IMR-90 (cell line): ENCODE measurements at regions not wholly inside any gene's neighbourhood (a gene's known extent, or its start where the extent isn't known, plus 50 kb on each side); places are given as distances from the start of the nearest gene placed in this dataset.

ENCODE experiments used
- ATAC-seq: fragments of 200-7000 bp; cut with Tn5 transposase; 2 replicates; pipeline ENCODE4 v1.9.1; 2020; ENCODE audit warnings: low read depth, mild to moderate bottlenecking, moderate library complexity
- BruUV-seq: library from RNA; stranded (reverse); fragments of 400-500 nt; replicated peaks from 2 replicates; lab custom pipeline; 2021; lab: Mats Ljungman, UMichigan
- CTCF ChIA-PET: fragments of 300-600 bp; formaldehyde crosslinking; extraction: SDS; loops from one replicate; lab custom pipeline; 2021; ENCODE audit warnings: antibody characterized with exemption; lab: Yijun Ruan, JAX
- POLR2A ChIA-PET: fragments of 300-600 bp; sonication (Branson Sonifier 250); formaldehyde crosslinking; loops from one replicate; lab custom pipeline; 2022; ENCODE audit warnings: antibody characterized with exemption; ENCODE audit not compliant: unreplicated experiment; lab: Charles Lee
- DNase-seq: peaks from one replicate; pipeline ENCODE4 v3.0.0; 2013
- H2AFZ ChIP-seq: replicated peaks from 2 replicates; pipeline ENCODE3; 2013; ENCODE audit warnings: low read length, mild to moderate bottlenecking; ENCODE audit not compliant: poor library complexity
- H2AK5ac ChIP-seq: 2 replicates; pipeline ENCODE4 v1.6.1; 2013; ENCODE audit warnings: low read depth, low read length, inconsistent platforms
- H2AK9ac ChIP-seq: replicated peaks from 2 replicates; pipeline ENCODE3; 2013; ENCODE audit warnings: mild to moderate bottlenecking, low read depth, low read length, moderate library complexity; ENCODE audit not compliant: poor library complexity
- H2BK120ac ChIP-seq: 2 replicates; pipeline ENCODE4 v1.6.1; 2013; ENCODE audit warnings: low read depth, low read length, inconsistent platforms
- H2BK15ac ChIP-seq: 3 replicates; pipeline ENCODE4 v1.6.1; 2013; ENCODE audit warnings: low read depth, low read length, inconsistent platforms
- H2BK20ac ChIP-seq: 2 replicates; pipeline ENCODE4 v1.6.1; 2013; ENCODE audit warnings: low read depth, mild to moderate bottlenecking, inconsistent platforms, low read length, moderate library complexity
- H2BK5ac ChIP-seq: 2 replicates; pipeline ENCODE4 v1.6.1; 2013; ENCODE audit warnings: mild to moderate bottlenecking, low read depth, low read length, inconsistent platforms; ENCODE audit not compliant: poor library complexity, severe bottlenecking
- H3K14ac ChIP-seq: replicated peaks from 2 replicates; pipeline ENCODE4 v1.6.1; 2013; ENCODE audit warnings: low read depth, low read length, inconsistent platforms
- H3K18ac ChIP-seq: 2 replicates; pipeline ENCODE4 v1.6.1; 2013; ENCODE audit warnings: low read depth, low read length, control low read depth
- H3K23ac ChIP-seq: 2 replicates; pipeline ENCODE4 v1.6.1; 2013; ENCODE audit warnings: low read depth, low read length, inconsistent platforms
- H3K27ac ChIP-seq: 2 replicates; pipeline ENCODE4 v1.5.1; 2013; ENCODE audit warnings: mild to moderate bottlenecking, control low read depth, low read length; ENCODE audit not compliant: insufficient read depth
- H3K27me3 ChIP-seq: 2 replicates; pipeline ENCODE4 v1.6.1; 2013; ENCODE audit warnings: low read length; ENCODE audit not compliant: control insufficient read depth, insufficient read depth
- H3K36me3 ChIP-seq: 2 replicates; pipeline ENCODE4 v1.6.1; 2013; ENCODE audit warnings: low read length, mixed read lengths; ENCODE audit not compliant: control insufficient read depth, insufficient read depth
- H3K4ac ChIP-seq: 2 replicates; pipeline ENCODE4 v1.6.1; 2013; ENCODE audit warnings: low read depth, low read length, inconsistent platforms
- H3K4me1 ChIP-seq: 2 replicates; pipeline ENCODE4 v1.6.1; 2013; ENCODE audit warnings: low read length, mixed read lengths; ENCODE audit not compliant: control insufficient read depth, insufficient read depth
- H3K4me2 ChIP-seq: 2 replicates; pipeline ENCODE4 v1.6.1; 2013; ENCODE audit warnings: low read depth, mild to moderate bottlenecking, control low read depth, low read length, moderate library complexity
- H3K4me3 ChIP-seq: 2 replicates; pipeline ENCODE4 v1.5.1; 2013; ENCODE audit warnings: low read depth, mild to moderate bottlenecking, control low read depth, low read length, moderate library complexity; ENCODE audit not compliant: insufficient read depth
- H3K56ac ChIP-seq: 2 replicates; pipeline ENCODE4 v1.6.1; 2013; ENCODE audit warnings: low read length, inconsistent platforms; ENCODE audit not compliant: insufficient read depth; ENCODE audit errors: extremely low read depth
- H3K79me1 ChIP-seq, 2 experiments: 2 replicates each; pipeline ENCODE4 v1.6.1; 2013; ENCODE audit warnings: low read length in 2 of 2, inconsistent platforms in 1 of 2, low read depth in 1 of 2
- H3K9ac ChIP-seq: 2 replicates; pipeline ENCODE4 v1.6.1; 2013; ENCODE audit warnings: low read depth, low read length, control low read depth
- H3K9me1 ChIP-seq: 2 replicates; pipeline ENCODE4 v1.6.1; 2013; ENCODE audit warnings: low read length, inconsistent platforms; ENCODE audit not compliant: insufficient read depth
- H3K9me3 ChIP-seq: 2 replicates; pipeline ENCODE4 v1.6.1; 2013; ENCODE audit warnings: low read length; ENCODE audit not compliant: control insufficient read depth, insufficient read depth
- H4K20me1 ChIP-seq: 2 replicates; pipeline ENCODE4 v1.6.1; 2013; ENCODE audit warnings: low read length, inconsistent platforms; ENCODE audit not compliant: insufficient read depth
- H4K5ac ChIP-seq: 2 replicates; pipeline ENCODE4 v1.6.1; 2013; ENCODE audit warnings: mild to moderate bottlenecking, low read depth, low read length, control low read depth
- H4K8ac ChIP-seq, 2 experiments: 2 replicates each; pipeline ENCODE4 v1.6.1; 2013; ENCODE audit warnings: low read depth in 2 of 2, low read length in 2 of 2, control low read depth in 1 of 2, inconsistent platforms in 1 of 2
- H4K91ac ChIP-seq: 2 replicates; pipeline ENCODE4 v1.6.1; 2013; ENCODE audit warnings: low read depth, low read length, inconsistent platforms; ENCODE audit not compliant: insufficient read depth
- BHLHE40 ChIP-seq: fragments of 150-350 bp; IDR thresholded peaks from 2 replicates; pipeline ENCODE4 v1.6.1; 2016; ENCODE audit warnings: mild to moderate bottlenecking, low read depth, low read length
- CEBPB ChIP-seq: IDR thresholded peaks from 2 replicates; pipeline ENCODE4 v1.6.1; 2012; ENCODE audit warnings: low read depth, low read length, improper control_type of control experiment
- CHD1 ChIP-seq: IDR thresholded peaks from 2 replicates; pipeline ENCODE4 v1.6.1; 2012; ENCODE audit warnings: low read depth, low read length, improper control_type of control experiment
- FOS ChIP-seq: fragments of 150-350 bp; IDR thresholded peaks from 2 replicates; pipeline ENCODE4 v1.6.1; 2016; ENCODE audit warnings: low read depth, low read length
- MAFK ChIP-seq: IDR thresholded peaks from 2 replicates; pipeline ENCODE4 v1.6.1; 2012; ENCODE audit warnings: low read depth, low read length, improper control_type of control experiment
- MAZ ChIP-seq: IDR thresholded peaks from 2 replicates; pipeline ENCODE4 v1.6.1; 2012; ENCODE audit warnings: low read depth, mild to moderate bottlenecking, low read length, improper control_type of control experiment, moderate library complexity, borderline replicate concordance
- MXI1 ChIP-seq: IDR thresholded peaks from 2 replicates; pipeline ENCODE4 v1.6.1; 2012; ENCODE audit warnings: low read depth, mild to moderate bottlenecking, low read length, moderate library complexity, borderline replicate concordance
- NFE2L2 ChIP-seq: fragments of 150-350 bp; IDR thresholded peaks from 2 replicates; pipeline ENCODE4 v1.6.1; 2016; ENCODE audit warnings: low read depth, mild to moderate bottlenecking, low read length
- POLR2A ChIP-seq: IDR thresholded peaks from 2 replicates; pipeline ENCODE4 v1.6.1; 2012; ENCODE audit warnings: mild to moderate bottlenecking, low read depth, low read length
- RAD21 ChIP-seq: IDR thresholded peaks from 2 replicates; pipeline ENCODE4 v1.6.1; 2012; ENCODE audit warnings: low read length, improper control_type of control experiment
- RCOR1 ChIP-seq: IDR thresholded peaks from 2 replicates; pipeline ENCODE4 v1.6.1; 2012; ENCODE audit warnings: mild to moderate bottlenecking, low read length, improper control_type of control experiment; ENCODE audit not compliant: insufficient replicate concordance
- RFX5 ChIP-seq: IDR thresholded peaks from 2 replicates; pipeline ENCODE4 v1.8.0; 2012; ENCODE audit warnings: low read depth, mild to moderate bottlenecking, low read length, moderate library complexity
- SMC3 ChIP-seq: fragments of 150-350 bp; IDR thresholded peaks from 2 replicates; pipeline ENCODE4 v1.6.1; 2016; ENCODE audit warnings: low read depth, mild to moderate bottlenecking, antibody characterized with exemption, low read length, moderate library complexity
- WGBS, 2 experiments: methylation state at CpG; one replicate each; pipeline versions ENCODE4 v1.1.5 to v1.1.7; 2013; ENCODE audit warnings: missing lambda C conversion rate in 2 of 2; ENCODE audit not compliant: insufficient read length in 1 of 2; ENCODE audit errors: extremely low coverage in 2 of 2; 5-methylcytosine and 5-hydroxymethylcytosine counted together
- dilution Hi-C: fragments of 300-500 bp; cut with HindIII; formaldehyde crosslinking; loops from one replicate; pipeline ENCODE4 v1.14.3; 2018; ENCODE audit warnings: low sequenced_read_pairs; ENCODE audit not compliant: unreplicated experiment
- in situ Hi-C: fragments of 300-500 bp; cut with MboI; formaldehyde crosslinking; loops from 3 replicates; pipeline ENCODE4 v1.14.3; 2019; ENCODE audit warnings: low sequenced_read_pairs, inconsistent platforms, mixed read lengths
- intact Hi-C: fragments of 100-400 bp; cut with micrococcal nuclease; formaldehyde crosslinking; loops from 2 replicates; pipeline ENCODE4 v1.10.0; 2022
- TF ChIP-seq, protein P1 (sequence below): fragments of 150-350 bp; IDR thresholded peaks from 2 replicates; pipeline ENCODE4 v1.6.1; 2017; ENCODE audit warnings: mild to moderate bottlenecking, antibody characterized with exemption, low read length, low read depth
- TF ChIP-seq, protein P2 (sequence below): conservative IDR thresholded peaks from 2 replicates; pipeline ENCODE4 v1.5.1; 2012; ENCODE audit warnings: mild to moderate bottlenecking, low read depth, low read length, improper control_type of control experiment
- TF ChIP-seq, protein P3 (sequence below): fragments of 150-350 bp; IDR thresholded peaks from 2 replicates; pipeline ENCODE4 v1.6.1; 2016; ENCODE audit warnings: low read depth, mild to moderate bottlenecking, low read length, moderate library complexity, borderline replicate concordance

DNA sequence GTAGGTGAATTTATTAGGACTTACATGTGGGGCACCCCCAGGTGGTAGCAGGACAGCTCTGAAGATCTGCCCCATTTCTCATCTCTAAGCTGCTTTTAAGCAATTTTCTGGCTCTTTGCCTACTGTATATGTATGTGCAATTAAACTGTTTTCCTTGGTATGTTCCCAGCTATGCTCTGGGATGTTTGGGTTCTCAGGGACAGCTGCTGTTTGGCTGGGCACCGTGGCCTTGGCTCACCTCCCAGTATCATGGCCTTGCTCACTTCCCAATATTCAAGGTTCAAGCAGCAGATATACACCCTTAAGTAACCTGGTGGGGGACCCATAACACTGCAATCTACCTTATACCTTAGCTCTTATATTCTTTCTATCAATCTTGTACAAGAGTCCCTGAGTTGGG, 53.7 kb upstream of the KITLG start:
- peaks cover 2% of the 10 kb centered on the region for H3K4me1 ChIP-seq
- in situ Hi-C loops (no loop called here), intact Hi-C loops (no loop called here), dilution Hi-C loops (no loop called here)
- no peaks in the 10 kb centered on the region for H3K27me3 ChIP-seq
- no peak overlapping the region for H4K91ac ChIP-seq
- H3K18ac ChIP-seq, result no peak overlapping the region; the same call in 1 of the 2 replicates
- no peak overlapping the region for H2BK20ac ChIP-seq
- H4K5ac ChIP-seq, result no peak overlapping the region
- H3K9ac ChIP-seq, result no peak overlapping the region
- no peak for DNase-seq
- H3K4me3 ChIP-seq, result no peak overlapping the region
- no peaks in the 10 kb centered on the region for H3K79me1 ChIP-seq
- no peaks in the 10 kb centered on the region for H3K36me3 ChIP-seq
- H3K27ac ChIP-seq, result no peak overlapping the region
- BruUV-seq, result no TSS peak
- POLR2A ChIA-PET, result interaction anchor here (0.6 kb wide), 1 partner anchor 54 kb away, joined by 3 read pairs; the partner anchor contains the start of gene KITLG
- H2AFZ ChIP-seq, result no peak overlapping the region
- no peaks in the 10 kb centered on the region for H3K9me1 ChIP-seq
- no peak overlapping the region for H3K14ac ChIP-seq
- ATAC-seq, result no peak
- H3K56ac ChIP-seq, result no peak overlapping the region
- H2AK5ac ChIP-seq, result no peak overlapping the region; the same call in 1 of the 2 replicates
- TF ChIP-seq MAFK (no peak), BHLHE40 (no peak), MAZ (no peak), NFE2L2 (no peak), FOS (no peak), RFX5 (no peak), CEBPB (no peak), SMC3 (no peak), RCOR1 (no peak), RAD21 (no peak), POLR2A (no peak), CHD1 (no peak), MXI1 (no peak)
- TF ChIP-seq, protein P1, sequence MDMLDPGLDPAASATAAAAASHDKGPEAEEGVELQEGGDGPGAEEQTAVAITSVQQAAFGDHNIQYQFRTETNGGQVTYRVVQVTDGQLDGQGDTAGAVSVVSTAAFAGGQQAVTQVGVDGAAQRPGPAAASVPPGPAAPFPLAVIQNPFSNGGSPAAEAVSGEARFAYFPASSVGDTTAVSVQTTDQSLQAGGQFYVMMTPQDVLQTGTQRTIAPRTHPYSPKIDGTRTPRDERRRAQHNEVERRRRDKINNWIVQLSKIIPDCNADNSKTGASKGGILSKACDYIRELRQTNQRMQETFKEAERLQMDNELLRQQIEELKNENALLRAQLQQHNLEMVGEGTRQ, result no peak
- TF ChIP-seq, protein P2, sequence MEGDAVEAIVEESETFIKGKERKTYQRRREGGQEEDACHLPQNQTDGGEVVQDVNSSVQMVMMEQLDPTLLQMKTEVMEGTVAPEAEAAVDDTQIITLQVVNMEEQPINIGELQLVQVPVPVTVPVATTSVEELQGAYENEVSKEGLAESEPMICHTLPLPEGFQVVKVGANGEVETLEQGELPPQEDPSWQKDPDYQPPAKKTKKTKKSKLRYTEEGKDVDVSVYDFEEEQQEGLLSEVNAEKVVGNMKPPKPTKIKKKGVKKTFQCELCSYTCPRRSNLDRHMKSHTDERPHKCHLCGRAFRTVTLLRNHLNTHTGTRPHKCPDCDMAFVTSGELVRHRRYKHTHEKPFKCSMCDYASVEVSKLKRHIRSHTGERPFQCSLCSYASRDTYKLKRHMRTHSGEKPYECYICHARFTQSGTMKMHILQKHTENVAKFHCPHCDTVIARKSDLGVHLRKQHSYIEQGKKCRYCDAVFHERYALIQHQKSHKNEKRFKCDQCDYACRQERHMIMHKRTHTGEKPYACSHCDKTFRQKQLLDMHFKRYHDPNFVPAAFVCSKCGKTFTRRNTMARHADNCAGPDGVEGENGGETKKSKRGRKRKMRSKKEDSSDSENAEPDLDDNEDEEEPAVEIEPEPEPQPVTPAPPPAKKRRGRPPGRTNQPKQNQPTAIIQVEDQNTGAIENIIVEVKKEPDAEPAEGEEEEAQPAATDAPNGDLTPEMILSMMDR, result no peak
- TF ChIP-seq, protein P3, sequence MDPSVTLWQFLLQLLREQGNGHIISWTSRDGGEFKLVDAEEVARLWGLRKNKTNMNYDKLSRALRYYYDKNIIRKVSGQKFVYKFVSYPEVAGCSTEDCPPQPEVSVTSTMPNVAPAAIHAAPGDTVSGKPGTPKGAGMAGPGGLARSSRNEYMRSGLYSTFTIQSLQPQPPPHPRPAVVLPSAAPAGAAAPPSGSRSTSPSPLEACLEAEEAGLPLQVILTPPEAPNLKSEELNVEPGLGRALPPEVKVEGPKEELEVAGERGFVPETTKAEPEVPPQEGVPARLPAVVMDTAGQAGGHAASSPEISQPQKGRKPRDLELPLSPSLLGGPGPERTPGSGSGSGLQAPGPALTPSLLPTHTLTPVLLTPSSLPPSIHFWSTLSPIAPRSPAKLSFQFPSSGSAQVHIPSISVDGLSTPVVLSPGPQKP, result no peak
- no peak overlapping the region for H2BK15ac ChIP-seq
- H3K9me3 ChIP-seq, result no peaks in the 10 kb centered on the region
- no peak overlapping the region for H3K4me2 ChIP-seq
- CTCF ChIA-PET, result interaction anchor here (1.2 kb wide), 1 partner anchor 360 kb away, joined by 6 read pairs; no protein-coding TSS in a partner anchor
- H3K23ac ChIP-seq, result no peak overlapping the region
- H3K4ac ChIP-seq, result no peak overlapping the region
- no peak overlapping the region for H4K8ac ChIP-seq
- WGBS, 2 experiments, result 0% methylated on average over 1 of the region's 1 CpG; no CpG with 5 or more reads in 1 of the 2 experiments
- H2BK5ac ChIP-seq, result no peak overlapping the region
- no peak overlapping the region for H2AK9ac ChIP-seq
- no peaks in the 10 kb centered on the region for H4K20me1 ChIP-seq
- no peak overlapping the region for H2BK120ac ChIP-seq
